ENCODE measurements at regions not wholly inside any gene's neighbourhood (a gene's known extent, or its start where the extent isn't known, plus 50 kb on each side); places are given as distances from the start of the nearest gene placed in this dataset.

GRCh38 chr14:83153081-83153480, 1619.4 kb upstream of the SEL1L start:
- H3K18ac ChIP-seq (ENCODE audit: low read length) = no peak overlapping the region
- no CpG with 5 or more reads among the region's 1 CpG for WGBS (ENCODE audit: extremely low coverage, insufficient coverage, insufficient read length)
- no peak overlapping the region for H2AFZ ChIP-seq (ENCODE audit: insufficient read depth, low read length, poor library complexity)
- no peak overlapping the region for H2AK5ac ChIP-seq (ENCODE audit: low read length)
- no peak overlapping the region for H3K4ac ChIP-seq (ENCODE audit: low read depth, low read length)
- H4K91ac ChIP-seq (ENCODE audit: low read depth, low read length) = no peak overlapping the region
- H3K4me1 ChIP-seq (ENCODE audit: control insufficient read depth in 1 of 2, insufficient read depth in 2 of 2, low read length in 2 of 2) = no peaks in the 10 kb centered on the region
- no peak overlapping the region for H3K4me3 ChIP-seq (ENCODE audit: low read depth, low read length)
- peaks cover 1% of the 10 kb centered on the region for H3K9me3 ChIP-seq (ENCODE audit: insufficient read depth, low read depth, low read length)
- no peak overlapping the region for H3K27ac ChIP-seq (ENCODE audit: low read depth, low read length)
- DNase-seq = no peak
- no peaks in the 10 kb centered on the region for H3K27me3 ChIP-seq (ENCODE audit: insufficient read depth, low read length)
- H4K8ac ChIP-seq (ENCODE audit: low read depth, low read length) = no peak overlapping the region
- no peak overlapping the region for H3K14ac ChIP-seq (ENCODE audit: low read length)
- no peak overlapping the region for H3K9ac ChIP-seq (ENCODE audit: low read length)
- H3K79me2 ChIP-seq (ENCODE audit: control insufficient read depth, insufficient read depth, low read length, poor library complexity) = no peaks in the 10 kb centered on the region
- no peak overlapping the region for H2BK5ac ChIP-seq (ENCODE audit: low read depth, low read length, poor library complexity)
- no peak overlapping the region for H3K23ac ChIP-seq (ENCODE audit: low read length)
- H4K12ac ChIP-seq (ENCODE audit: low read depth, low read length) = no peak overlapping the region
- no peaks in the 10 kb centered on the region for H3K36me3 ChIP-seq (ENCODE audit: control insufficient read depth in 1 of 2, insufficient read depth in 2 of 2, low read length in 2 of 2)
- no peaks in the 10 kb centered on the region for H3K79me1 ChIP-seq (ENCODE audit: low read length)
- no peak overlapping the region for H2BK12ac ChIP-seq (ENCODE audit: low read length)
- no peak overlapping the region for H2BK120ac ChIP-seq (ENCODE audit: insufficient read depth, low read length, poor library complexity)
- no peak overlapping the region for H3K4me2 ChIP-seq (ENCODE audit: low read length)

GRCh38 chr14:83162361-83162929, 1628.8 kb upstream of the SEL1L start:
- Histone ChIP-seq H3K14ac (ENCODE audit: low read length) (no peak overlapping the region), H2BK120ac (ENCODE audit: insufficient read depth, low read length, poor library complexity) (no peak overlapping the region), H3K79me1 (ENCODE audit: low read length) (no peaks in the 10 kb centered on the region), H3K27ac (ENCODE audit: low read depth, low read length) (no peak overlapping the region), H3K79me2 (ENCODE audit: control insufficient read depth, insufficient read depth, low read length, poor library complexity) (no peaks in the 10 kb centered on the region), H3K4ac (ENCODE audit: low read depth, low read length) (no peak overlapping the region), H3K27me3 (ENCODE audit: insufficient read depth, low read length) (no peaks in the 10 kb centered on the region), H3K9ac (ENCODE audit: low read length) (no peak overlapping the region), H2AFZ (ENCODE audit: insufficient read depth, low read length, poor library complexity) (no peak overlapping the region), H3K4me1 (ENCODE audit: control insufficient read depth in 1 of 2, insufficient read depth in 2 of 2, low read length in 2 of 2) (no peaks in the 10 kb centered on the region), H3K23ac (ENCODE audit: low read length) (no peak overlapping the region), H3K9me3 (ENCODE audit: insufficient read depth, low read depth, low read length) (no peaks in the 10 kb centered on the region), H4K91ac (ENCODE audit: low read depth, low read length) (no peak overlapping the region), H2BK5ac (ENCODE audit: low read depth, low read length, poor library complexity) (no peak overlapping the region), H2AK5ac (ENCODE audit: low read length) (no peak overlapping the region), H3K4me2 (ENCODE audit: low read length) (no peak overlapping the region), H4K8ac (ENCODE audit: low read depth, low read length) (no peak overlapping the region), H3K36me3 (ENCODE audit: control insufficient read depth in 1 of 2, insufficient read depth in 2 of 2, low read length in 2 of 2) (no peaks in the 10 kb centered on the region), H3K4me3 (ENCODE audit: low read depth, low read length) (no peak overlapping the region), H2BK12ac (ENCODE audit: low read length) (no peak overlapping the region), H4K12ac (ENCODE audit: low read depth, low read length) (no peak overlapping the region), H3K18ac (ENCODE audit: low read length) (no peak overlapping the region)
- no CpG with 5 or more reads among the region's 5 CpGs for WGBS (ENCODE audit: extremely low coverage, insufficient coverage, insufficient read length)
- DNase-seq = no peak

GRCh38 chr14:83163016-83163415, 1629.4 kb upstream of the SEL1L start:
- Histone ChIP-seq H3K4me3 (ENCODE audit: low read depth, low read length) (no peak overlapping the region), H3K23ac (ENCODE audit: low read length) (no peak overlapping the region), H2AFZ (ENCODE audit: insufficient read depth, low read length, poor library complexity) (no peak overlapping the region), H3K79me2 (ENCODE audit: control insufficient read depth, insufficient read depth, low read length, poor library complexity) (no peaks in the 10 kb centered on the region), H3K27ac (ENCODE audit: low read depth, low read length) (no peak overlapping the region), H3K4me1 (ENCODE audit: control insufficient read depth in 1 of 2, insufficient read depth in 2 of 2, low read length in 2 of 2) (no peaks in the 10 kb centered on the region), H3K4ac (ENCODE audit: low read depth, low read length) (no peak overlapping the region), H3K36me3 (ENCODE audit: control insufficient read depth in 1 of 2, insufficient read depth in 2 of 2, low read length in 2 of 2) (no peaks in the 10 kb centered on the region), H2BK5ac (ENCODE audit: low read depth, low read length, poor library complexity) (no peak overlapping the region), H4K8ac (ENCODE audit: low read depth, low read length) (no peak overlapping the region), H2BK120ac (ENCODE audit: insufficient read depth, low read length, poor library complexity) (no peak overlapping the region), H3K27me3 (ENCODE audit: insufficient read depth, low read length) (no peaks in the 10 kb centered on the region), H3K14ac (ENCODE audit: low read length) (no peak overlapping the region), H3K9me3 (ENCODE audit: insufficient read depth, low read depth, low read length) (no peaks in the 10 kb centered on the region), H3K4me2 (ENCODE audit: low read length) (no peak overlapping the region), H4K91ac (ENCODE audit: low read depth, low read length) (no peak overlapping the region), H3K9ac (ENCODE audit: low read length) (no peak overlapping the region), H2BK12ac (ENCODE audit: low read length) (no peak overlapping the region), H4K12ac (ENCODE audit: low read depth, low read length) (no peak overlapping the region), H2AK5ac (ENCODE audit: low read length) (no peak overlapping the region), H3K18ac (ENCODE audit: low read length) (no peak overlapping the region), H3K79me1 (ENCODE audit: low read length) (no peaks in the 10 kb centered on the region)
- WGBS (ENCODE audit: extremely low coverage, insufficient coverage, insufficient read length) = no CpG with 5 or more reads among the region's 4 CpGs
- DNase-seq = no peak

GRCh38 chr14:83164016-83164415, 1630.4 kb upstream of the SEL1L start:
- Histone ChIP-seq H3K4me1 (ENCODE audit: control insufficient read depth in 1 of 2, insufficient read depth in 2 of 2, low read length in 2 of 2) (no peaks in the 10 kb centered on the region), H3K36me3 (ENCODE audit: control insufficient read depth in 1 of 2, insufficient read depth in 2 of 2, low read length in 2 of 2) (no peaks in the 10 kb centered on the region), H3K14ac (ENCODE audit: low read length) (no peak overlapping the region), H3K4me2 (ENCODE audit: low read length) (no peak overlapping the region), H3K79me2 (ENCODE audit: control insufficient read depth, insufficient read depth, low read length, poor library complexity) (no peaks in the 10 kb centered on the region), H3K27me3 (ENCODE audit: insufficient read depth, low read length) (no peaks in the 10 kb centered on the region), H4K12ac (ENCODE audit: low read depth, low read length) (no peak overlapping the region), H2BK12ac (ENCODE audit: low read length) (no peak overlapping the region), H3K9me3 (ENCODE audit: insufficient read depth, low read depth, low read length) (no peaks in the 10 kb centered on the region), H2AFZ (ENCODE audit: insufficient read depth, low read length, poor library complexity) (no peak overlapping the region), H2AK5ac (ENCODE audit: low read length) (no peak overlapping the region), H3K79me1 (ENCODE audit: low read length) (no peaks in the 10 kb centered on the region), H4K91ac (ENCODE audit: low read depth, low read length) (no peak overlapping the region), H2BK5ac (ENCODE audit: low read depth, low read length, poor library complexity) (no peak overlapping the region), H4K8ac (ENCODE audit: low read depth, low read length) (no peak overlapping the region), H3K18ac (ENCODE audit: low read length) (no peak overlapping the region), H3K23ac (ENCODE audit: low read length) (no peak overlapping the region), H3K27ac (ENCODE audit: low read depth, low read length) (no peak overlapping the region), H3K4ac (ENCODE audit: low read depth, low read length) (no peak overlapping the region), H3K9ac (ENCODE audit: low read length) (no peak overlapping the region), H2BK120ac (ENCODE audit: insufficient read depth, low read length, poor library complexity) (no peak overlapping the region), H3K4me3 (ENCODE audit: low read depth, low read length) (no peak overlapping the region)
- DNase-seq = peak in 1 of 2 donors; percentile 11
- WGBS (ENCODE audit: extremely low coverage, insufficient coverage, insufficient read length) = no CpG with 5 or more reads among the region's 6 CpGs
